Osteoblast (primary cell): ENCODE measurements at regions not wholly inside any gene's neighbourhood (a gene's known extent, or its start where the extent isn't known, plus 50 kb on each side); places are given as distances from the start of the nearest gene placed in this dataset.

ENCODE experiments used
- DNase-seq: peaks from one replicate; pipeline ENCODE4 v3.0.0; 2011; ENCODE audit warnings: low spot score, mixed read lengths; ENCODE audit not compliant: insufficient read length; ENCODE audit errors: missing footprints
- H2AFZ ChIP-seq: 2 replicates; pipeline ENCODE4 v1.6.0; 2011; ENCODE audit warnings: mild to moderate bottlenecking, low read length
- H3K27ac ChIP-seq: 2 replicates; pipeline ENCODE4 v1.5.1; 2011; ENCODE audit warnings: mild to moderate bottlenecking, low read depth, low read length, moderate library complexity
- H3K27me3 ChIP-seq: 2 replicates; pipeline ENCODE4 v1.6.0; 2012; ENCODE audit warnings: mild to moderate bottlenecking, control low read depth, inconsistent platforms, low read length, moderate library complexity; ENCODE audit not compliant: insufficient read depth
- H3K36me3 ChIP-seq: 2 replicates; pipeline ENCODE4 v1.5.1; 2011; ENCODE audit warnings: mild to moderate bottlenecking, low read length, control low read depth, moderate library complexity; ENCODE audit not compliant: insufficient read depth
- H3K4me1 ChIP-seq: 2 replicates; pipeline ENCODE4 v1.5.1; 2011; ENCODE audit warnings: mild to moderate bottlenecking, low read length, control low read depth, moderate library complexity; ENCODE audit not compliant: insufficient read depth
- H3K4me2 ChIP-seq: 2 replicates; pipeline ENCODE4 v1.6.0; 2011; ENCODE audit warnings: mild to moderate bottlenecking, low read length; ENCODE audit not compliant: insufficient read depth
- H3K4me3 ChIP-seq: fragments of 200-600 bp; sonication (generic); 3 replicates; pipeline ENCODE4 v1.5.1; 2012; ENCODE audit warnings: mild to moderate bottlenecking, low read length, inconsistent platforms; ENCODE audit not compliant: insufficient read depth
- H3K79me2 ChIP-seq: 2 replicates; pipeline ENCODE4 v1.6.0; 2012; ENCODE audit warnings: mild to moderate bottlenecking, low read length, control low read depth, inconsistent platforms; ENCODE audit not compliant: insufficient read depth
- H3K9me3 ChIP-seq: 2 replicates; pipeline ENCODE4 v1.5.1; 2011; ENCODE audit warnings: low read depth, low read length, control low read depth
- H4K20me1 ChIP-seq: 2 replicates; pipeline ENCODE4 v1.6.0; 2012; ENCODE audit warnings: mild to moderate bottlenecking, low read length, control low read depth; ENCODE audit not compliant: insufficient read depth
- TF ChIP-seq, protein P1 (sequence below): IDR thresholded peaks from 2 replicates; pipeline ENCODE4 v1.5.1; 2011; ENCODE audit warnings: mild to moderate bottlenecking, low read depth, low read length, moderate library complexity; ENCODE audit errors: extremely low read depth

DNA sequence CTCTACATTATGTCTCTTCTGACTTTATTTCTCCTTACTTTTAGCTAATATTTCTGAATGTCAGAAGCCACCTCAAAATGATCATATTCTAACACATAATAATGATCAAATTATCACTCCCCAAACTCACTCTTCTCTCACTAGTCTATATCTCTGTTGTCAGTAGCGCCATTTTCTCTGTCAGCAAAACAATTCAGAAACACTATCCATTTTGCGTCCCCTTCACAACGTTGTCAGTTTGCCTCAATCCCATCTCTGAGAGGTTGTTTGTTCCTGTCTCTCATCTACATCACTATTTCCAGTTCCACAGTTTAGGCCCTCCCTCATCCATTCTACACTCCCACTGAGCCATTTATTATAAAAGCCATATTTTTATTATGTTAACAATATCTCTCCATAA is 1376.3 kb upstream of the ACVR2A start:
- no peaks in the 10 kb centered on the region for H3K36me3 ChIP-seq
- DNase-seq: no peak
- no peak overlapping the region for H2AFZ ChIP-seq
- no peaks in the 10 kb centered on the region for H3K9me3 ChIP-seq
- H3K4me2 ChIP-seq: no peak overlapping the region
- H3K27ac ChIP-seq: no peak overlapping the region
- H3K27me3 ChIP-seq: no peaks in the 10 kb centered on the region
- TF ChIP-seq, protein P1, sequence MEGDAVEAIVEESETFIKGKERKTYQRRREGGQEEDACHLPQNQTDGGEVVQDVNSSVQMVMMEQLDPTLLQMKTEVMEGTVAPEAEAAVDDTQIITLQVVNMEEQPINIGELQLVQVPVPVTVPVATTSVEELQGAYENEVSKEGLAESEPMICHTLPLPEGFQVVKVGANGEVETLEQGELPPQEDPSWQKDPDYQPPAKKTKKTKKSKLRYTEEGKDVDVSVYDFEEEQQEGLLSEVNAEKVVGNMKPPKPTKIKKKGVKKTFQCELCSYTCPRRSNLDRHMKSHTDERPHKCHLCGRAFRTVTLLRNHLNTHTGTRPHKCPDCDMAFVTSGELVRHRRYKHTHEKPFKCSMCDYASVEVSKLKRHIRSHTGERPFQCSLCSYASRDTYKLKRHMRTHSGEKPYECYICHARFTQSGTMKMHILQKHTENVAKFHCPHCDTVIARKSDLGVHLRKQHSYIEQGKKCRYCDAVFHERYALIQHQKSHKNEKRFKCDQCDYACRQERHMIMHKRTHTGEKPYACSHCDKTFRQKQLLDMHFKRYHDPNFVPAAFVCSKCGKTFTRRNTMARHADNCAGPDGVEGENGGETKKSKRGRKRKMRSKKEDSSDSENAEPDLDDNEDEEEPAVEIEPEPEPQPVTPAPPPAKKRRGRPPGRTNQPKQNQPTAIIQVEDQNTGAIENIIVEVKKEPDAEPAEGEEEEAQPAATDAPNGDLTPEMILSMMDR: no peak
- H3K4me1 ChIP-seq: no peaks in the 10 kb centered on the region
- no peaks in the 10 kb centered on the region for H3K79me2 ChIP-seq
- H3K4me3 ChIP-seq: no peak overlapping the region
- H4K20me1 ChIP-seq: no peaks in the 10 kb centered on the region

DNA sequence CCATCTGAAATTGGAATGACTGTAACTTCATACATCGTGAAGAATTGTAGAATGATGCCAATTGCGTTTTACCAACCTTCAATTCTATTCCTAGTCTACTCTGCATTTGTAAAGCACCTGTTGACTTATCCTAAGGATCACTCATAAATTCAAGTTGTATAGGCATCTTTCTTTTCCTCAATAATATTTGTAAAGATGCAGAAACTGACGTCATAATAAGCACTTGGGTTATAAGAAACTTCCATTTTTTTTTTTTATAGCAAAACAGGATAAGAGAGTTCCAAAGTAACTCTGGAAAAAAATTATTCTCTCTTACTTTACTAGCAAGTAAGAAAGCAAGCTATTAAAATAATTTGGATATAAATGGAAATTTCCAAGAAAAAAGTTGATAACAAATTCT is 1377.4 kb upstream of the ACVR2A start:
- H3K4me2 ChIP-seq: no peak overlapping the region
- no peak overlapping the region for H3K27ac ChIP-seq
- H2AFZ ChIP-seq: no peak overlapping the region
- H3K4me1 ChIP-seq: no peaks in the 10 kb centered on the region
- no peaks in the 10 kb centered on the region for H3K79me2 ChIP-seq
- TF ChIP-seq, protein P1: no peak
- no peaks in the 10 kb centered on the region for H3K27me3 ChIP-seq
- H3K4me3 ChIP-seq: no peak overlapping the region
- DNase-seq: no peak
- no peaks in the 10 kb centered on the region for H3K36me3 ChIP-seq
- no peaks in the 10 kb centered on the region for H3K9me3 ChIP-seq
- H4K20me1 ChIP-seq: no peaks in the 10 kb centered on the region

DNA sequence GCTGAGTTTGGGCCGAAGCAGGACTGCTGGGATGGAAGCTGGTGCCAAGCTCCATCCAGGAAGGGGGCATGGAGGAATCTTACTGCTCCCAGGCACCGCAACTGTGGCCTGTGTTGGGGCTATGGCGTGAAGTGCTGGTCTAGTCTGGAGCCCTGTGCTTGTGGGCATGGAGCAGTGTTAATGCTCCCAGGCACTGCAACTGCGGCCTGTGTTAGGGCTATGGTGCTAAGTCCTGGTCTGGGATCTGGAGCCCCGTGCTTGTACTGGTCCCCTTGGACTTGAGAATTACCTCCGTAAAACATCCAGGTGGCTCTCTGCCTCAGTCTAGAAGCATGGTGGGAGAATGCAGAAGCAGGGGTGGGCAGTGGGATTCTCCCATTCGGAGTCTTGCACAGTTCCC is 1379.4 kb upstream of the ACVR2A start:
- Histone ChIP-seq H3K27me3 (no peaks in the 10 kb centered on the region), H3K36me3 (no peaks in the 10 kb centered on the region), H3K4me1 (no peaks in the 10 kb centered on the region), H3K4me2 (no peak overlapping the region), H3K79me2 (no peaks in the 10 kb centered on the region), H3K4me3 (no peak overlapping the region), H2AFZ (no peak overlapping the region), H3K9me3 (no peaks in the 10 kb centered on the region), H4K20me1 (no peaks in the 10 kb centered on the region), H3K27ac (no peak overlapping the region)
- no peak for DNase-seq
- TF ChIP-seq, protein P1: no peak

DNA sequence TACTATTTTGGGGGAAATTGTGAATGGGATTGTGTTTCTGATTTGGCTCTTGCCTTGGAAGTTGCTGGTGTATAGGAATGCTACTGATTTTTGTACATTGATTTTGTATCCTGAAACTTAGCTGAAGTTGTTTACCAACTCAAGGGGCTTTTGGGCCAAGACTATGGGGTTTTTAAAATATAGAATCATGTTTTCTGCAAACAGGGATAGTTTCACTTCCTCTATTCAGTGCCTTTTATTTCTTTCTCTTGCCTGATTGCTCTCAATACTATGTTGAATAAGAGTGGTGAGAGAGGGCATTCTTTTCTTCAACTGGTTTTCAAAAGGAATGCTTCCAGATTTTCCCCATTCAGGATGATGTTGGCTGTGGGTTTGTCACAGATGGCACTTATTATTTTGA is 1383.8 kb upstream of the ACVR2A start:
- Histone ChIP-seq H3K4me2 (no peak overlapping the region), H3K27ac (no peak overlapping the region), H4K20me1 (no peaks in the 10 kb centered on the region), H3K9me3 (no peaks in the 10 kb centered on the region), H3K4me1 (no peaks in the 10 kb centered on the region), H3K27me3 (no peaks in the 10 kb centered on the region), H3K4me3 (no peak overlapping the region), H3K79me2 (no peaks in the 10 kb centered on the region), H3K36me3 (no peaks in the 10 kb centered on the region), H2AFZ (no peak overlapping the region)
- DNase-seq: no peak
- TF ChIP-seq, protein P1: no peak
